Transverse colon (tissue), 4 donors: ENCODE measurements at regions not wholly inside any gene's neighbourhood (a gene's known extent, or its start where the extent isn't known, plus 50 kb on each side); places are given as distances from the start of the nearest gene placed in this dataset.

ENCODE experiments used
- DNase-seq: peaks from one replicate; pipeline ENCODE4 v3.0.0-alpha.2; 2019
- H3K27ac ChIP-seq, 4 donors: fragments of 200-600 bp; sonication (generic); 2 replicates each; pipeline ENCODE4 v1.5.1; 2016 to 2018; ENCODE audit warnings: inconsistent platforms in 4 of 4
- H3K27me3 ChIP-seq: fragments of 200-600 bp; sonication (generic); 2 replicates; pipeline ENCODE4 v1.5.1; 2017; ENCODE audit warnings: inconsistent platforms
- H3K36me3 ChIP-seq, 4 donors: fragments of 200-600 bp; sonication (generic); 2 replicates each; pipeline ENCODE4 v1.5.1; 2017 to 2019; ENCODE audit warnings: inconsistent platforms in 4 of 4
- H3K4me1 ChIP-seq, 4 donors: fragments of 200-600 bp; sonication (generic); 2 replicates each; pipeline ENCODE4 v1.5.1; 2017 to 2020; ENCODE audit warnings: inconsistent platforms in 4 of 4
- H3K4me3 ChIP-seq, 4 donors: fragments of 200-600 bp; sonication (generic); 1 replicate in 1 of 4; 2 replicates in 3 of 4; pipeline versions ENCODE4 v1.5.1 to v1.6.1; 2017 to 2019; ENCODE audit warnings: inconsistent platforms in 4 of 4
- H3K9me3 ChIP-seq, 2 donors: fragments of 200-600 bp; sonication (generic); 2 replicates each; pipeline ENCODE4 v1.5.1; 2017 to 2019; ENCODE audit warnings: inconsistent platforms in 2 of 2
- EP300 ChIP-seq: sonication (generic); formaldehyde crosslinking; IDR thresholded peaks from one replicate; pipeline ENCODE4 v1.6.1; 2017; ENCODE audit warnings: antibody characterized with exemption, low read depth
- POLR2A ChIP-seq: fragments of 450-650 bp; IDR thresholded peaks from one replicate; pipeline ENCODE4 v1.6.1; 2016; ENCODE audit warnings: antibody characterized with exemption, mild to moderate bottlenecking, moderate library complexity
- POLR2AphosphoS5 ChIP-seq, 3 donors: sonication (generic); formaldehyde crosslinking; IDR thresholded peaks; one replicate each; pipeline ENCODE4 v1.6.1; 2016; ENCODE audit warnings: antibody characterized with exemption in 3 of 3
- WGBS, 2 donors: methylation state at CpG; one replicate each; pipeline ENCODE4 v1.1.5; 2018; ENCODE audit warnings: low coverage in 1 of 2; 5-methylcytosine and 5-hydroxymethylcytosine counted together
- in situ Hi-C, 4 donors: fragments of 200-750 bp; cut with MboI; loops; one replicate each; pipeline versions ENCODE4 v1.15.0 to v1.15.1; 2017; ENCODE audit warnings: low sequenced_read_pairs in 3 of 4, low pct_ligation_motif_present in 1 of 4, low pct_unique_long_range_greater_than_20kb in 1 of 4
- intact Hi-C: fragments of 100-400 bp; cut with DNase I; formaldehyde crosslinking; loops from one replicate; pipeline ENCODE4 v1.15.1; 2023; ENCODE audit warnings: low total_unique reads
- TF ChIP-seq, protein P1 (sequence below), 5 experiments: fragments of 200-600 bp in 3 of 5; fragments of 450-650 bp in 2 of 5; sonication (generic) in 3 of 5; IDR thresholded peaks; 1 replicate in 2 of 5; 2 replicates in 3 of 5; pipeline ENCODE4 v1.5.1; 2016 to 2017; ENCODE audit warnings: antibody characterized with exemption in 5 of 5, inconsistent platforms in 3 of 5, mild to moderate bottlenecking in 2 of 5, moderate library complexity in 1 of 5

DNA sequence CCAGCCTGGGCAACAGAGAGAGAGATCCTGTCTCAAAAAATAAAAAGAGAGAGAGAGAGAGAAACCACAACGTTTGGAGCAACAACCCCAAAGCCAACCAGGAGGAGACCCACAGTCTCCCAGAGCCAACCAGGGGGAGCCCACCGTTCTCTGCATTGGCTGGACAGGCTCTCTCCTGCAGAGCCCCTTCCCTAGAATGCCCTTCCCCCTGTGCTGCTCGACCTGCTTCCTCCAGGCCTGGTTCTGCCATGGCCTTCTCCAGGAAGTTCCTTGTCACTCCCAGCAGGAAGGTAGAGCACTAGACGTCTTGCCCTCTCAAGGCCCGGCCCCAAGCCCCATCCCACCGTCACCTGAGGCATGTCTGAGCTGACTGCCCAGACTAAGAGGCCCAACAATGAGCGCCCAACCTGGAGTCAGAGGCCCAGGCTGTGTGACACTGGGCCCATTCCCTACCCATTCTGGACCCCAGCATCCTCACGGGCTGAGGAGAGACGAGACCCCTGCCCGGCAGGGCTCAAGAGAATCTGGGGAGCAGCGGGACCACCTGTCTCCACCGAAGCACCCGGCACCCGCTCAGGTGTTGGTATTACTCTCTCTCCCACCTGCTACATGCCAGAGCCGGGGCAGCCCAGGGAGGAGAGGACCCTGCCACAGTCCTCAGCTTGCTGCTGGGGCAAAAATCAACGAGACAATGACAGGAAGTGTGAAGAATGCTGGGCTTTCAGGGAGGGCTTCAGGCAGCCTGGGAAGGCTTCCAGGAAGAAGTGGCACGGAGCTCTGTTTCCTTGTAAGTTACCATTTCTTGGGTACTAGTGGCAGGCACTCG, 61.2 kb downstream of the DIO3 start:
- H3K27me3 ChIP-seq, result no peaks in the 10 kb centered on the region
- no peak overlapping the region for H3K4me3 ChIP-seq
- TF ChIP-seq POLR2A (no peak), EP300 (no peak), POLR2AphosphoS5 (IDR thresholded peaks at IDR 0.05) (no peak)
- TF ChIP-seq, protein P1, sequence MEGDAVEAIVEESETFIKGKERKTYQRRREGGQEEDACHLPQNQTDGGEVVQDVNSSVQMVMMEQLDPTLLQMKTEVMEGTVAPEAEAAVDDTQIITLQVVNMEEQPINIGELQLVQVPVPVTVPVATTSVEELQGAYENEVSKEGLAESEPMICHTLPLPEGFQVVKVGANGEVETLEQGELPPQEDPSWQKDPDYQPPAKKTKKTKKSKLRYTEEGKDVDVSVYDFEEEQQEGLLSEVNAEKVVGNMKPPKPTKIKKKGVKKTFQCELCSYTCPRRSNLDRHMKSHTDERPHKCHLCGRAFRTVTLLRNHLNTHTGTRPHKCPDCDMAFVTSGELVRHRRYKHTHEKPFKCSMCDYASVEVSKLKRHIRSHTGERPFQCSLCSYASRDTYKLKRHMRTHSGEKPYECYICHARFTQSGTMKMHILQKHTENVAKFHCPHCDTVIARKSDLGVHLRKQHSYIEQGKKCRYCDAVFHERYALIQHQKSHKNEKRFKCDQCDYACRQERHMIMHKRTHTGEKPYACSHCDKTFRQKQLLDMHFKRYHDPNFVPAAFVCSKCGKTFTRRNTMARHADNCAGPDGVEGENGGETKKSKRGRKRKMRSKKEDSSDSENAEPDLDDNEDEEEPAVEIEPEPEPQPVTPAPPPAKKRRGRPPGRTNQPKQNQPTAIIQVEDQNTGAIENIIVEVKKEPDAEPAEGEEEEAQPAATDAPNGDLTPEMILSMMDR (IDR thresholded peaks at IDR 0.05), result no peak
- DNase-seq, result no peak
- 69 to 85% methylated on average over 2 to 18 of the region's 18 CpGs for WGBS, 2 donors
- intact Hi-C loops (loop anchor here (10.0 kb wide), 1 partner anchor 1238 kb away; no protein-coding TSS in a partner anchor), in situ Hi-C loops (no loop called here)
- H3K9me3 ChIP-seq, result no peaks in the 10 kb centered on the region
- H3K36me3 ChIP-seq, result no peaks in the 10 kb centered on the region
- no peaks in the 10 kb centered on the region for H3K4me1 ChIP-seq
- H3K27ac ChIP-seq, result no peak overlapping the region

DNA sequence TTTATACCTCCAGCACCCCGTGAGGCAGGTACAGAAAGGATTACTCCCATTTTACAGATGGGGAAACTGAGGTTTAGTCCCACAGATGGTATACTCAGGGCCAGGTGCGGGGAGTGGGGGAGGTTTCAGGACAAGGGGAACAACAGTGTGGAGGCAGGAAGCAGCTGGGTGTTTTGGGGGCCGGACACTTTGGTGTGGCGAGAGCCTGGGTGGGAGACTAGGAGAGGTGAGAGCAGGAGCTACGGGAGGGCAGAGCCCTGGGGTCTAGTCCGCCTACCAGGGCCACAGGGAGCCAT, 61.7 kb downstream of the DIO3 start:
- intact Hi-C loops (loop anchor here (10.0 kb wide), 1 partner anchor 1238 kb away; no protein-coding TSS in a partner anchor), in situ Hi-C loops (no loop called here)
- Histone ChIP-seq H3K36me3 (no peaks in the 10 kb centered on the region), H3K4me1 (peaks cover 0 to 4% (median 1%) of the 10 kb centered on the region in 4 donors), H3K27ac (no peak overlapping the region), H3K4me3 (no peak overlapping the region), H3K27me3 (no peaks in the 10 kb centered on the region), H3K9me3 (no peaks in the 10 kb centered on the region)
- no peak for TF ChIP-seq POLR2AphosphoS5 (IDR thresholded peaks at IDR 0.05)
- no peak for TF ChIP-seq EP300
- TF ChIP-seq, protein P1 (IDR thresholded peaks at IDR 0.05), result no peak
- TF ChIP-seq POLR2A, result no peak
- no peak for DNase-seq
- 83 to 85% methylated on average over 2 to 6 of the region's 6 CpGs for WGBS, 2 donors

DNA sequence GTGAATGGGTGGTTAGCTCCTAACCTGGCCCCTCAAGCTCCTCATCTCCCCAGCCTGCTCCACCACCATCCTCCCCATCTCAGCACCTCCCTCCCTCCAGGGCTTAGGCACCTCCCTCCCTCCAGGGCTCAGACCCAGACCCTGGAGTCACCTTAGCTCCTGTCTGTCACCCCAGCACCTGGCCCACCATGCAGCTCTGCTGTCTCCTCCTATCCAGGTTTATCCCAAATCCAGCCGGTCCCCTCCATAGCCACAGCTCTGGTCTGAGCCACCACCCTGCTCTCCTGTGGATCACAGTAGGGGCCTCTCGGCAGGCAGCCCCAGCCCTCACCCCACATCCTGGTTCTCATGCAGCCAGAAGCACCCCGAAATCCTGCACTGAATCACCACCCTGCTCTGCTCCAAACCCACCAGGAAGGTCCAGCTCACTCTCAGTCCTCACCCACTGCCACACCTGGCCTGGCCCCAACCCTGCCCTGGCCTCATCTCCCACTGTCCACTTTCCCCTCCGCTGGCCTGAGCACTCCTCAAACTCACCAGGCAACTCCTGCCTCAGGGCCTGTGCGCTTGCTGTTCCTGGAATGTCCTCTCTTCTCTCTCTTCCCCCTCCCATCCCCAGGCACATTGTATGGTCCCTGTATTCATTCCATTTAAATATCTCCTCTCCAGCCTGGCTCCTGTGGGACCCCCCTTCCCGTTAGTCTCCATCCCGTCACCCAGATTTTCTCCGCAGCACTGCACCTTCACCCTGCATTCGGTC, 62.6 kb downstream of the DIO3 start:
- H3K9me3 ChIP-seq, result no peaks in the 10 kb centered on the region
- no peaks in the 10 kb centered on the region for H3K36me3 ChIP-seq
- no peaks in the 10 kb centered on the region for H3K27me3 ChIP-seq
- DNase-seq, result no peak
- in situ Hi-C loops, result no loop called here
- H3K27ac ChIP-seq, result no peak overlapping the region
- TF ChIP-seq POLR2AphosphoS5 (IDR thresholded peaks at IDR 0.05) (no peak), POLR2A (no peak), EP300 (no peak)
- TF ChIP-seq, protein P1 (IDR thresholded peaks at IDR 0.05), result no peak
- no peak overlapping the region for H3K4me3 ChIP-seq
- intact Hi-C loops, result loop anchor here (10.0 kb wide), 1 partner anchor 1239 kb away; no protein-coding TSS in a partner anchor
- H3K4me1 ChIP-seq, result peaks cover 0 to 12% (median 7%) of the 10 kb centered on the region in 4 donors
- WGBS, 2 donors, result 87 to 93% methylated on average over 3 to 9 of the region's 9 CpGs

DNA sequence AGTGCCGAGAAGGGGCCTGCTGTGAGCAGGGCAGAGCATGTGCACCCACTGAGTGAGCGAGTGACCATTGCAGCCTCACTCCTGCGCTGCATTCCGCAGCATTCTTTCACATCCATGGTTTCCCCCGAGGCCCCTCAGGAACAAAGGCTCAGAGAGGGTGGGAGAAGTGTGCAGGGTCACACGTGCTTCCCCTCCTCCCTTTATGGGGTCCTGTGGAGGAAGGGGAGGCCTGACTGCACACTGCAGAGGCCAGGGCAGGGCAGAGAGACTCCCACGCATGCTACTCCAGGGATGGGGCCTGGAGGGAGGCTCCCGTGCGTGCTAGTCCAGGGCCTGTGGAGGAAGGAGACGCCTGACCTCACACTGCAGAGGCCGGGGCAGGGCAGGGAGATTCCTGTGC, 63.2 kb downstream of the DIO3 start:
- in situ Hi-C loops, result no loop called here
- DNase-seq, result no peak
- Histone ChIP-seq H3K4me3 (no peak overlapping the region), H3K27me3 (no peaks in the 10 kb centered on the region), H3K4me1 (peaks cover 0 to 13% (median 7%) of the 10 kb centered on the region in 4 donors), H3K36me3 (no peaks in the 10 kb centered on the region), H3K27ac (no peak overlapping the region), H3K9me3 (no peaks in the 10 kb centered on the region)
- 82% methylated on average over 11 of the region's 11 CpGs; no CpG with 5 or more reads in 1 of the 2 donors for WGBS, 2 donors
- intact Hi-C loops, result loop anchor here (10.0 kb wide), 1 partner anchor 1240 kb away; no protein-coding TSS in a partner anchor
- TF ChIP-seq EP300, result no peak
- TF ChIP-seq, protein P1 (IDR thresholded peaks at IDR 0.05), result no peak
